NCI-H460 (cell line): ENCODE measurements at regions not wholly inside any gene's neighbourhood (a gene's known extent, or its start where the extent isn't known, plus 50 kb on each side); places are given as distances from the start of the nearest gene placed in this dataset.
"Not testable (repeated sequence)": the region's sequence is repeated elsewhere in the genome, so short reads cannot be mapped to it uniquely, and the experiment has no call there.

Experiments
- DNase-seq: peaks from one replicate; pipeline ENCODE4 v3.0.0-alpha.2; 2016; ENCODE audit warnings: low read depth; ENCODE audit errors: extremely low read depth

DNA sequence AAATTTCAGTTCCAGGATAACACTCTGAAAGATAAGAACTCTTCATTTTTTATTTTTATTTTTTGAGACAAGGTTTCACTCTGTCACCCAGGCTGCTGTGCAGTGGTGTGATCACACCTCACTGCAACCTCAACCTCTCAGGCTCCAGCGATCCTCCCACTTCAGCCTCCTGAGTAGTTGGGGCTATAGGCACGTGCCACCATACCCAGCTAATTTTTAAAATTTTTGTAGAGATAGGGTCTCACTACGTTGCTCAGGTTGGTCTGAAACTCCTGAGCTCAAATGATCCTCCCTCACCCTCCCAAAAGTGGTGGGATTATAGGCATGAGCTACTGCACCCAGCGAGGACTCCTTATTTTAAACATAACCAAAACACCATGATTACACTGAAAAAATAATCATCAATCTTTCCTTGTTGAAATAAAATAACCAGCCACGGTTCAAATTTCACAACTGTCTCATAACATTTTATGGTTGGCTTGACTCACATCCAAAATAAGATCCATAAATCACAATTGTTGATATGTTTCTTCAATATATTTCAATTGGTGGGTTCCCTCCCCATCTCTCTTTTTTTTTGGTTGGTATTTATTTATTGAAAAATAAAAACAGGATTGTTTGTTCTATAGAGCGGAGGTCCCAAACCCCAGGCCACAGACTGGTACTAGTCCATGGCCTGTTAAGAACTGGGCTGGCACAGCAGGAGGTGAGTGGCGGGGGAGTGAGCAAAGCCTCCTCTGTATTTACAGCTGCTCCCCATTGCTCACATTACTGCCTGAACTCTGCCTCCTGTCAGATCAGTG is 60.1 kb upstream of the FAM171A1 start:
- DNase-seq = no peak

DNA sequence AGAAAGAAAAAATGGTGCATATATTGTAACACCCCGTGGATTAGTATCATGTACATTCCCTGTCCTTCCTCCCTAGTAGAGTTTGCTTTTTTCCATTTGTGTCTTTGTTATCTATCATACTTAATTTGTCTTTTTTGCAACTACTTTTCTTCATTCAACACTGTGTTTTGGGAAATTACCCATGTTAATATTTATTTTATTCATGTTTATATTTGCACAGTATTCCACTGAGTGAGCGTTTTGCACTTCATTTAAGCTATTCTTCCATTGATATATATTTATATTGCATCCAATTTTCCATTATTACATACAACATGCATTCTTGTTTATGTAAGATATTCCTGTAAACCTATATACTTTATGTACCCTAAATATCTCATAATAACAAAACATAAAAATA is 57.6 kb upstream of the FAM171A1 start:
- DNase-seq = no peak

DNA sequence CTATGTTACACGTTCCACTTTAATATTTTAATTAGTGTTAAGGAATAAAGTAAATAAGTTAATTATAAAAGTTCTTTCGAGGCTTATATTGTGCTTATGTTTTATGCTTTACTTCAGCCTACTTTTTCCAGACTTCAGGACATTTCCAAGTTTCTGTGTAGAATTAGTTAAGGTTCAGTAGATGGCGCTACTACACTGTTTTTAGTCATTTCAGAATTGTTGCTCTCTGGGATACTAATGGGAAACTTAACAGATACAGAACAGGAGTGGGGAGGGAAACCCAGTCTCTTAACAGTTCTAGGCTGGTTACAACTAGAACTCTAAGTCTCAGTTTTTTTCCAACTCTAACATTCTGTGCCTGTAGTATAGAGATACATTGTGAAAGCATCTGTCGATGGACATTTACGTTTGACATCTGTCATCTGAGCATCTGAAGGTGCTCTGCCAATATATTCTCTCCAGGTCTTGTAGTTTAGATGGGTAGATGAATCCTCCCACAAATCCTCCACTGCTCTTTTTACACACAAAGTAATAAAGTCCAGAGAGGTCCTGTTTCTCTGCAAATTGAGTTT is 56.8 kb upstream of the FAM171A1 start:
- DNase-seq = peak; percentile 38

DNA sequence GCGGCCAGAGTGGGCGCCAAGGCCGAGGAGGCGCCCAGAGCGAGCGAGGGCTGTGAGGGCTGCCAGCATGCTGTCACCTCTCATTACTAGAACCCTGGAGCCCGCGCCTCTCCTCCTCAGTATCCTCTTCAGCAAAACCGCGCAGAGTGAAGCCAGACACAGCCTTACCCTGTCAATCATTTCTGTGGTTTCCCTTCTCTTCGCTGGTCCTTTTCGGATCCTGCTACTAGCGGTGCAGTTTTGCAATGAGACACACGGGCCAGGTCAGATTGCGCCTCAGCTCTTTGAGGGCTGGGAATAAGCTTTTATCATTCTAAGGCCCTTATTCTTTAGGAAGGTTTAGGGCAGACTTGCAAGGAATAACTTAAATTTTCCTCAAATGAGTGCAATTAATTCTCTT is 55.5 kb upstream of the FAM171A1 start:
- DNase-seq = no peak

DNA sequence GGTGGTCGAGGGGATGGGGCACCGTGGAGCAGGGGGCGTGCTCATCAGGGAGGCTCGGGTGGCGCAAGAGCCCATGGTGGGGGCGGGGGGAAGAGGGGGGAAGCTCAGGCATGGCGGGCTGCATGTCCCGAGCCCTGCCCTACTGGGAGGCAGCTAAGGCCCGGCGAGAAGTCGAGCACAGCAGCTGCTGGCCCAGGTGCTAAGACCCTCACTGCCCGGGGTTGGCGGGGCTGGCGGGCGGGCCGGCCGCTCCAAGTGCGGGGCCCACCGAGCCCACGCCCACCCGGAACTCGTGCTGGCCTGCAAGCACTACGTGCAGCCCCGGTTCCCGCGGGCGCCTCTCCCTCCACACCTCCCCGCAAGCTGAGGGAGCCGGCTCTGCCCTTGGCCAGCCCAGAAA is 55.0 kb upstream of the FAM171A1 start:
- DNase-seq = no peak

DNA sequence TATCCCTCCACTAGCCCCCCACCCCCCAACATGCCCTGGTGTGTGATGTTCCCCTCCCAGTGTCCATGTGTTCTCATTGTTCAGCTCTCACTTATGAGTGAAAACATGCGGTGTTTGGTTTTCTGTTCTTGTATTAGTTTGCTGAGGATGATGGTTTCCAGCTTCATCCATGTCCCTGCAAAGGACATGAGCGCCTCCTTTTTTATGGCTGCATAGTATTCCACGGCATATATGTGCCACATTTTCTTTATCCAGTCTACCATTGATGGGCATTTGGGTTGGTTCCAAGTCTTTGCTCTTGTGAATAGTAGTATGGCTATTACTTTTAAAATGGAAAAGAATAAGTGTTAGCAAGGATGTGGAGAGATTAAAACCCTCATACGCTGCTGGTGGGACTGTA is 50.8 kb upstream of the FAM171A1 start:
- not testable (repeated sequence) for DNase-seq
